WTC11 (cell line): ENCODE measurements at regions not wholly inside any gene's neighbourhood (a gene's known extent, or its start where the extent isn't known, plus 50 kb on each side); places are given as distances from the start of the nearest gene placed in this dataset.

ENCODE experiments used
- CBFB ChIP-seq: sonication (generic); formaldehyde crosslinking; IDR thresholded peaks from 2 replicates; pipeline ENCODE4 v1.8.1; 2022; ENCODE audit warnings: mild to moderate bottlenecking, low read depth, missing genetic modification reagents
- CREM ChIP-seq: sonication (generic); formaldehyde crosslinking; IDR thresholded peaks from 2 replicates; pipeline ENCODE4 v1.8.1; 2022; ENCODE audit warnings: mild to moderate bottlenecking, missing genetic modification reagents, moderate library complexity
- CTCF ChIP-seq: fragments of 200-600 bp; IDR thresholded peaks from 2 replicates; pipeline ENCODE4 v1.8.0; 2022; ENCODE audit warnings: antibody characterized with exemption
- GTF2I ChIP-seq: fragments of 250-450 bp; sonication (Bioruptor Pico); conservative IDR thresholded peaks from 2 replicates; pipeline ENCODE4 v1.4.0; 2021; ENCODE audit warnings: mild to moderate bottlenecking
- MAX ChIP-seq: sonication (generic); formaldehyde crosslinking; IDR thresholded peaks from 2 replicates; pipeline ENCODE4 v1.8.0; 2022; ENCODE audit warnings: mild to moderate bottlenecking, missing genetic modification reagents
- ZSCAN18 ChIP-seq: fragments of 250-450 bp; sonication (Bioruptor Pico); IDR thresholded peaks from 2 replicates; pipeline ENCODE4 v2.1.2; 2022; ENCODE audit warnings: mild to moderate bottlenecking, moderate library complexity

GRCh38 chr5:52734557-52734956, 53.2 kb upstream of the ITGA1 start:
- TF ChIP-seq MAX (CRISPR knock-in tag) = no peak
- TF ChIP-seq CREM (CRISPR knock-in tag) = no peak
- TF ChIP-seq ZSCAN18 (CRISPR knock-in tag) = no peak
- no peak for TF ChIP-seq CTCF
- TF ChIP-seq CBFB (CRISPR knock-in tag) = no peak
- no peak for TF ChIP-seq GTF2I (CRISPR knock-in tag)
